Muscle of arm (tissue), 1 donor: ENCODE measurements at regions not wholly inside any gene's neighbourhood (a gene's known extent, or its start where the extent isn't known, plus 50 kb on each side); places are given as distances from the start of the nearest gene placed in this dataset.

ENCODE experiments used
- DNase-seq: peaks from one replicate; pipeline ENCODE4 v3.0.0-alpha.2; 2013

DNA sequence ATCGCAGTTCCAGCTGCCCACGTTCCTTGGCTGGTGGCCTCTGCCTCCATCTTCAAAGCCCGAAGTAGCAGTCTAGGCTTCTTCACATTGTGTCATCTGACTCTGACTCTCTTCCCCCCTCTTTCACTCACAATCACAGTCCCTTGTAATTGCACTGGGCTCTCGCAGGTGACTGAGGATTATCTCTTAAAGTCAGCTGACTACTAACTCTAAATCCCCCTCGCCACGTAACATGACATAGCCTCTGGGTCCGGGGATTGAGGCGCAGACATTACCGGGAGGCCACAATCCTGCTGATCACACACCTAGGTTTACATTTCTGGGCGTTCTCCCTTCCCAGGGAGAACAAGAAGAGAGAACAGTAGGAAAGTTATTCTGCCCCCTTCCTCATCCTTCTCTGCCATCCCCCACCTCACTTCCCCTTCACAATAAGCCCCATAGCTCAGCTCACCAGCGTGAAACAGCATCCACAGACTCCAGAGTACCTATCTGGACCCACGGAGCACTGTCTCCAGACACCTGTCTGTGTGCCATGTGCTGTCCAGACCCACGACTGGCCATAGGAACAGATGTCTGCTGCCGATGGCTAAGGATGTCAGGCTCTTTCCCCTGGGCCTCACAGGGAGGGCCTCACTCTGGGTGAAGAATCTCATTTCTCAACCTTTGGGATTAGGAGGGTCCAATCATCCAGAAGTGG is 64.3 kb upstream of the FZD7 start:
- no peak for DNase-seq

GRCh38 chr2:201969938-201970785 is 63.5 kb upstream of the FZD7 start:
- DNase-seq = no peak

- DNase-seq = no peak
Observed at GRCh38 chr2:201970786-201971108, 62.9 kb upstream of the FZD7 start.

GRCh38 chr2:201971531-201972228 is 62.0 kb upstream of the FZD7 start:
- no peak for DNase-seq

GRCh38 chr2:201972621-201973255 is 60.9 kb upstream of the FZD7 start:
- DNase-seq = no peak

GRCh38 chr2:201973305-201973928 is 60.2 kb upstream of the FZD7 start:
- DNase-seq = no peak

DNA sequence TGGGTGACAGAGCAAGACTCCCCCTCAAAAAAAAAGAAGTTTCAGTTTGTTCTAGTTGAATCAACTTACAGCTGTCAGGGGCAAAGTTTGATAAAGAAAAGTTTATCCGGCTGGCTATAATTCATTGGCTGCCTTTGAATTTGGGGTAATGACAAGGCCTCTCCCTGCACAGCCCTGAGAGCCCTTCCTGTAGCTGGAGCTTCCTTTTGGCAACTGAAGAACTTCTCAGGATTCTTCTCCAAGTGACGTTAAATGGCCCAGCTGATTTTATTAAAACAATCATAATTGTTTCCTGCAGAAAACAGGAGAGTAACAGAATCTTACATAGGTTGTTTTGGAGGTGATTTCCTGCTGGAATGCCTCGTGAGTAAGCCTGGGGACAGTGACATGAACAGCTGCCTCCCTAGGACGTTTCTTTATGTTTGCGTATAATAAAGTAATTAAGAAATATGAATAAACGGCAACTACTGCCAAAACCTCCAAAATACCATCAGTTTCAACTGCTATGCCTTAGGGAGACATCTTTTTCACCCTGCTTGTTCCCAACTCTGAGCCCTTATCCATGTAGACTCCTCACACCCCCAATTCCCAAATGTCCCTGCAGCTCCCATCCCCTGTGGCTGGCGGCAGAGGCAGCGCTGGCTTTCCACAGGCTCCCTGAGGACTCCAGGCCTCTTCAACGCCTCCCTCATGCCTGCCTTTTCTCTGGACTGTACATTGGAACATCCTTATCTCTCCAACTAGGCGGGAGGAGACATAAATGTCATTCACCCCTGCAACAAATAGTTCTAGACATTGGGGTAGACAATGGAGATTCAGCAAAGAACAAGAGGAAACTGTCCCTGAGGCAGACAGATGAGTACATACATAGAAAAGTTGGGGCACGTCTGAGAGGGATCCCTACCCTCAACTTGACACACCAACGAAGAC is 59.2 kb upstream of the FZD7 start:
- peak; percentile 35 for DNase-seq

GRCh38 chr2:201975434-201975833 is 58.2 kb upstream of the FZD7 start:
- no peak for DNase-seq

- no peak for DNase-seq
Observed at GRCh38 chr2:201975964-201976612, 57.6 kb upstream of the FZD7 start.

DNA sequence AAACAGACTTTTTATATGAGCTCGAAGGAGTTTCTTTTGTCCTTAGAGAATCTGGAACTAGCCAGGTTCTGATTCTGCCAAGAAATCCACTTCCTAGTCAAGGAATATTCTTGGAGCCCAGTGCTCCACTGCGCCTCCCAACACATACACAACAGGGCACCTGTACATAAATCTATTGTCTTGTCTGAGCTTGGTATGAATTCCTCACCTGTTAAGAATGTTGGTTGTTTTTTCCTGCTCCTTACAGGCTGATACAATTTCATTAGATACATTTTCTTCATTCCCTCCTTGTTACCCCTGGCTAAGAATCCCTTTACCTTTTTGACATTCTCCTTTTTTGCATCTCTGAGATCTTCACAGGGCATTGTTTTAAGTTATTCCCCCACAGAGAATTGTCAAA is 56.0 kb upstream of the FZD7 start:
- no peak for DNase-seq

DNA sequence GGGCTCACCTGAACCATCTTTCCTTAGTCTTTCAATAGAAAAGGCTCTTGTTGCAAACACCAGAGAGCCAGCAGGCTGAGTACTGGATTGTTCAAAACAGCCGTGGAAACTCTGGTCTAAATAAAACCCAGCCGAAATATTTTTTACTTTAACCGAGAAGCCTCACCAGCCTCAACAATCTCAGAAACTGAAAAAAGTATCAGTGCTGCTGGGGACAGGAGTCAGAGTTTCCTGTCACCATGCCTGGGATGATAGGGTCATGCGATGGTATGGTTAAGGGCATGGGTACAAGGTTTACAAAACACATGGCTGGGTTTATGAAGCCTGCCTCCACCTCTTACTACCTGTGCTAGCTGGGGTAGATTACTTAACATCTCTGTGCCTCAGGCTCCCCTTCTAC is 55.3 kb upstream of the FZD7 start:
- no peak for DNase-seq

- peak; percentile 38 for DNase-seq
Observed at GRCh38 chr2:201978986-201979385, 54.7 kb upstream of the FZD7 start.

GRCh38 chr2:201980389-201980821 is 53.2 kb upstream of the FZD7 start:
- no peak for DNase-seq

DNA sequence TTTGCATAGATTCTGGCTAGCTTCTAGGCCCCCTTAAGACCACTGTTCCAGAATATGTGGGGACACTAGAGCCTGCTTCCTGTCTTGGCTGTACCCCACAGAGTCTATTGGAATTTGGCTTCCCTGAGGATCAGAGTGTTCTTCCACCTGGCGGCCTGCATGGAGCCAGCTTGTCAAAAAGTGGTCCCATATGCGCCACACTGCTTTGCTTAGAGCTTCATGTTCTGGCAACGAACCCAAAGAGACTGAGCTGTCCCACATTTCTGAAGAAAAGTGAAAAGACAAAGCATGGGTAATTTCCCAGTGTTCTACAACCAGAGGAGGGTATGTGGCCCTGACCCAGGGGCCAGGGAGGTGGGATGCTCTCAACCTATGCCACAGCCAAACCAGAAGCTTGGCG is 52.7 kb upstream of the FZD7 start:
- DNase-seq = no peak

GRCh38 chr2:201983174-201983573 is 50.5 kb upstream of the FZD7 start:
- DNase-seq = no peak

- DNase-seq = no peak
Observed at GRCh38 chr2:201983800-201984199, 49.9 kb upstream of the FZD7 start.
